GM12892 (cell line): ENCODE measurements at regions not wholly inside any gene's neighbourhood (a gene's known extent, or its start where the extent isn't known, plus 50 kb on each side); places are given as distances from the start of the nearest gene placed in this dataset.
"Not testable (repeated sequence)": the region's sequence is repeated elsewhere in the genome, so short reads cannot be mapped to it uniquely, and the experiment has no call there.

Source experiments
- DNase-seq: peaks from one replicate; pipeline ENCODE4 v3.0.0; 2011; ENCODE audit not compliant: insufficient read length
- FAIRE-seq: peaks from 2 replicates; lab custom pipeline; 2011; peaks lifted over from hg19 to GRCh38; lab: Jason Lieb, UNC
- POLR2A ChIP-seq: IDR thresholded peaks from 2 replicates; pipeline ENCODE4 v1.6.1; 2011; ENCODE audit warnings: low read depth, low read length, control low read depth
- POLR2AphosphoS5 ChIP-seq: IDR thresholded peaks from 2 replicates; pipeline ENCODE4 v1.6.1; 2011; ENCODE audit warnings: low read depth, low read length, control low read depth
- TAF1 ChIP-seq: IDR thresholded peaks from 2 replicates; pipeline ENCODE4 v1.6.1; 2011; ENCODE audit warnings: low read depth, mild to moderate bottlenecking, control low read depth, low read length, borderline replicate concordance

DNA sequence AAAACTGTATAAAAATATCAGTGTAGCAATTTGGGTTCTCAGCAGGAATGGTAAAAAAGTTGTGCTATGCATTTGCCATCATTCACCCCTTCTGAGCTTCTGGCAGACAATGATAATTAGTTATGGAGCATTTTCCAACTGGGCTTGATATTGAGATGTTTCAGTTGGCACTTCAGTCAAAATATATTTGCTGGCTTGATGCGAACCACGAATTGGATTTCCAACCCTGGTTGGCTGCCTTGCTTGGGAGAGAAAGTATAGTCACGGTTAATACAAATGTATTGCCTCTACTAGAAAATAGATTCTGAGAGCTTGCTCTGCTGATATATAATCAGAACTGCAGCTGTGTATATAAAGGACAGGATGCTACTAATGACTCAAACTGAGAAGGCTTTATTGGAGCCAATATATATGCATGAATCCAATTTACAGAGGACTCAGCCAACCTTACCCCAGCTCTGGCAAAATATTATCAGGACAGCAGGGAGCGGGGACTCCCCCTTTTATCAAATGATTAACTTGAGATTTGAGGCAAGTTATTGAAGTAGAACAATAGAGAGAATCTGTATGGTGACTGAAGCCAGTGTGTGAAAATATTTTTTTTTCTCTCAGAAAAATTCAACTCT, 219.8 kb upstream of the SMIM30 start:
- no peak for DNase-seq
- TF ChIP-seq POLR2AphosphoS5 = no peak
- no peak for TF ChIP-seq POLR2A
- TF ChIP-seq TAF1 = no peak
- no peak for FAIRE-seq

DNA sequence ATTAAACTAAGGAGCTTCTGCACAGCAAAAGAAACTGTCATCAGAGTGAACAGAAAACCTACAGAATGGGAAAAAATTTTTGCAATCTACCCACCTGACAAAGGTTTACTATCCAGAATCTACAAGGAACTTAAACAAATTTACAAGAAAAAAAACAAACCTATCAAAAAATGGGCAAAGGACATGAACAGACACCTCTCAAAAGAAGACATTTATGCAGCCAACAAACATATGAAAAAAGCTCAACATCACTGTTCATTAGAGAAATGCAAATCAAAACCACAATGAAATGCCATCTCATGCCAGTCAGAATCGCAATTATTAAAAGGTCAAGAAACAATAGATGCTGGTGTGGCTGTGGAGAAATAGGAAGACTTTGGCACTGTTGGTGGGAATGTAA, 218.5 kb upstream of the SMIM30 start:
- not testable (repeated sequence) for DNase-seq, FAIRE-seq

GRCh38 chr7:113331155-113331898, 213.0 kb upstream of the SMIM30 start:
- FAIRE-seq (no peak), DNase-seq (no peak)
- TF ChIP-seq POLR2AphosphoS5 (no peak), POLR2A (no peak), TAF1 (no peak)

- DNase-seq = no peak
Measured at GRCh38 chr7:113321201-113321600, 202.8 kb upstream of the SMIM30 start.

GRCh38 chr7:113320419-113320818, 202.1 kb upstream of the SMIM30 start:
- DNase-seq (no peak), FAIRE-seq (no peak)

More at GRCh38 chr7:113321201-113321600, 202.8 kb upstream of the SMIM30 start:
- TF ChIP-seq TAF1 = no peak
- TF ChIP-seq POLR2AphosphoS5 = no peak
- TF ChIP-seq POLR2A = no peak
- no peak for FAIRE-seq

DNA sequence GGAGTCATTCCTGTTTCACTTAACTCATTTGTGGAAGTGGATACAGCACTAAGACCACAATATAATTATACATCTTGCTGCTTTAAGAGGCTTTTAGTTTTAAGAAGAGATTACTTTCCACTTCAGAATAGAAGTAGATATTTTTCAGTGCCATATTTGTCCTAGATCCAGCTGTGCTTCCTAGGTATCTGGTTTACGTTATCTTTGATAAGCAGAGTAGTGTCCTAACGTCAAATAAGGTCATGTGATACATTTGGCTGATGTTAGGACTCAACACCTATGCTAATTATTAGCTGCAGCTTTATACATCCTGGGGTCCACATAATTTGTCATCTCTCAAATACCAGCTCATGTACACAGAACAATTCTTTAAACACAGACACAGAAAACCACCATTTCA, 196.2 kb upstream of the SMIM30 start:
- FAIRE-seq = no peak
- no peak for DNase-seq
- TF ChIP-seq TAF1 (no peak), POLR2A (no peak), POLR2AphosphoS5 (no peak)

More at GRCh38 chr7:113320419-113320818, 202.1 kb upstream of the SMIM30 start:
- TF ChIP-seq POLR2A = no peak
- no peak for TF ChIP-seq TAF1
- no peak for TF ChIP-seq POLR2AphosphoS5

DNA sequence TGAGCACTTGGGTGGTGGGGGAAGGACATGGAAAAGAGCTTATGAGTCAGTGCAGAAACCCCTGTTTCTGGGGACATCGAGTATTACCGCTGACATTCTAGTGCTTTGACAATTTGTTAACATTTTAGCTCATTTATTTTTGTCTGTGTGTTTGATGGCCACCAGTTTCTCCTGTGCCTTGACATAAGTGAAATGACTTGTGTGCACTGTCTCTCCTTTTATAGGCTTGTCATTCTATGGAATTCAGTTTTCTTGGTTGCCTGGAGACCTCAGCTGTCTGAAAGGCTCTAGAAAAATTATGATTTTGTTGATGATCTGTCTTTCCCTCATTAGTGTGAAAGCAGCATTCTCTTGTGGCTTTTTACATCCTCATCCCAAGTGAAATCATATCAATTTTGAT, 190.0 kb upstream of the SMIM30 start:
- FAIRE-seq (no peak), DNase-seq (no peak)

DNA sequence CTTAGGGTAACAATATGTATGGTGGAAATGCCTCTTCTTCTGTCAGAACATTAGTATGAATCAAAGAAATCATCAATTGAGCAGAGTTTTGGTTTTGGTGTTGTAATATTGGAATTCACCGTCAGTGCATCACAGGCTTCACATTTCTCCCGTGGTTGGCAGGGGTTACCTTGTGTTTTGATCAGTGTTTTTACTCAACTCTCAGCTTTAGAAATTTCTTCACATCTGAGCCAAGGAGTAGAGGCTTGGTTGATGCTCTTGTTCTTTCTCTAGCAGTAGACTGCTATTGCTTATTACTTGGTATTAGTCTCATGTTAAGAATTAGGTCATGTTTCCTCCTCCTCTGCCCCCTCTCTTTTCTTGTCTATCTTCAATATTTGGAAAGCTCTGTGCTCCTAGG, 188.8 kb upstream of the SMIM30 start:
- DNase-seq = no peak
- TF ChIP-seq TAF1 (no peak), POLR2A (no peak), POLR2AphosphoS5 (no peak)
- no peak for FAIRE-seq

More for the DNA sequence above, 190.0 kb upstream of the SMIM30 start:
- TF ChIP-seq TAF1 (no peak), POLR2AphosphoS5 (no peak), POLR2A (no peak)

GRCh38 chr7:113306302-113306701, 187.9 kb upstream of the SMIM30 start:
- TF ChIP-seq POLR2A (no peak), TAF1 (no peak), POLR2AphosphoS5 (no peak)
- DNase-seq (no peak), FAIRE-seq (no peak)

- TF ChIP-seq POLR2A (no peak), TAF1 (no peak), POLR2AphosphoS5 (no peak)
- FAIRE-seq = no peak
- no peak for DNase-seq
Measured at GRCh38 chr7:113304104-113304503, 185.8 kb upstream of the SMIM30 start.

DNA sequence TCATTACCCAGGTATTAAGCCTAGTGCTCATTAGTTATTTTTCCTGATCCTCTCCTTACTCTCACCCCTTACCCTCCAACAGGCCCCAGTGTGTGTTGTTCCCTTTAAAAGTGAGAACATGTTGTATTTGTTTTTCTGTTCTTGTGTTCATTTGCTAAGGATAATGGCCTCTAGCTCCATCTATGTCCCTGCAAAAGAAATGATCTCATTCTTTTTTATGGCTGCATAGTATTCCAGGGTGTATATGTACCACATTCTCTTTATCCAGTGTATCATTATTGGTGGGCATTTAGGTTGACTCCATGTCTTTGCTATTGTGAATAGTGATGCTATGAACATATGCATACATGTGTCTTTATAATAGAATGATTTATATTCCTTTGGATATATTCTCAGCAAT, 185.0 kb upstream of the SMIM30 start:
- not testable (repeated sequence) for FAIRE-seq, DNase-seq

GRCh38 chr7:113301983-113302382, 183.6 kb upstream of the SMIM30 start:
- DNase-seq (no peak), FAIRE-seq (no peak)
- TF ChIP-seq POLR2A = no peak
- no peak for TF ChIP-seq TAF1
- TF ChIP-seq POLR2AphosphoS5 = no peak

GRCh38 chr7:113301141-113301540, 182.8 kb upstream of the SMIM30 start:
- DNase-seq (no peak), FAIRE-seq (no peak)
- TF ChIP-seq POLR2A (no peak), POLR2AphosphoS5 (no peak)
